ENCODE measurements at regions not wholly inside any gene's neighbourhood (a gene's known extent, or its start where the extent isn't known, plus 50 kb on each side); places are given as distances from the start of the nearest gene placed in this dataset.

DNA sequence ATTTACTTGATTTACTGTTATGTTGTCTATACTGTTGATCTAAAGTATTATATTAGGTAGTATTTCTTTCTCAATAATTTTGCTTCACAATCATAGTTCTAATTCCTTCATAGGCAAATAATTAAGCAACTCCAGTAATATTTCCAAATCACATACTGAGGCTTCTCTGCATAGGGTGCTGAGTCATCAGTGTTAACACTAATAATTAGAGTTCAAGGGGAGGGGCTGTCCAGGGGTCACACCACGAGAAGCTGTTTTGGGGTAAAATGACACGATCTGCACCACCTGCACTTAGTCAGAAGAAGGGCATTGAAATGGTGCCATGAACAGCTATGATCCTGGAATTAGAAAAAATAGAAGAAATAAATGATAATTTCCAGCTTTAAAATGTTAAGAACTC is 1230.9 kb upstream of the SLC10A2 start:
- no peaks in the 10 kb centered on the region for H3K4me1 ChIP-seq (ENCODE audit: insufficient read depth)
- TF ChIP-seq CREB1 (CRISPR knock-in tag; IDR thresholded peaks at IDR 0.05; ENCODE audit: low read depth) (no peak), EZH2 (IDR thresholded peaks at IDR 0.05; ENCODE audit: low read depth, unreplicated experiment) (no peak), ZNF331 (CRISPR knock-in tag; IDR thresholded peaks at IDR 0.05; ENCODE audit: low read depth) (no peak), POLR2AphosphoS5 (IDR thresholded peaks at IDR 0.05; ENCODE audit: low read depth) (no peak), JUNB (IDR thresholded peaks at IDR 0.05; ENCODE audit: unreplicated experiment) (no peak), EZH2phosphoT487 (IDR thresholded peaks at IDR 0.05; ENCODE audit: unreplicated experiment) (no peak), STAT1 (IDR thresholded peaks at IDR 0.05; ENCODE audit: unreplicated experiment) (no peak), NANOG (IDR thresholded peaks at IDR 0.05; ENCODE audit: borderline replicate concordance) (no peak)
- TF ChIP-seq, protein P1, sequence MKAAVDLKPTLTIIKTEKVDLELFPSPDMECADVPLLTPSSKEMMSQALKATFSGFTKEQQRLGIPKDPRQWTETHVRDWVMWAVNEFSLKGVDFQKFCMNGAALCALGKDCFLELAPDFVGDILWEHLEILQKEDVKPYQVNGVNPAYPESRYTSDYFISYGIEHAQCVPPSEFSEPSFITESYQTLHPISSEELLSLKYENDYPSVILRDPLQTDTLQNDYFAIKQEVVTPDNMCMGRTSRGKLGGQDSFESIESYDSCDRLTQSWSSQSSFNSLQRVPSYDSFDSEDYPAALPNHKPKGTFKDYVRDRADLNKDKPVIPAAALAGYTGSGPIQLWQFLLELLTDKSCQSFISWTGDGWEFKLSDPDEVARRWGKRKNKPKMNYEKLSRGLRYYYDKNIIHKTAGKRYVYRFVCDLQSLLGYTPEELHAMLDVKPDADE (IDR thresholded peaks at IDR 0.05): no peak
- TF ChIP-seq, protein P2, sequence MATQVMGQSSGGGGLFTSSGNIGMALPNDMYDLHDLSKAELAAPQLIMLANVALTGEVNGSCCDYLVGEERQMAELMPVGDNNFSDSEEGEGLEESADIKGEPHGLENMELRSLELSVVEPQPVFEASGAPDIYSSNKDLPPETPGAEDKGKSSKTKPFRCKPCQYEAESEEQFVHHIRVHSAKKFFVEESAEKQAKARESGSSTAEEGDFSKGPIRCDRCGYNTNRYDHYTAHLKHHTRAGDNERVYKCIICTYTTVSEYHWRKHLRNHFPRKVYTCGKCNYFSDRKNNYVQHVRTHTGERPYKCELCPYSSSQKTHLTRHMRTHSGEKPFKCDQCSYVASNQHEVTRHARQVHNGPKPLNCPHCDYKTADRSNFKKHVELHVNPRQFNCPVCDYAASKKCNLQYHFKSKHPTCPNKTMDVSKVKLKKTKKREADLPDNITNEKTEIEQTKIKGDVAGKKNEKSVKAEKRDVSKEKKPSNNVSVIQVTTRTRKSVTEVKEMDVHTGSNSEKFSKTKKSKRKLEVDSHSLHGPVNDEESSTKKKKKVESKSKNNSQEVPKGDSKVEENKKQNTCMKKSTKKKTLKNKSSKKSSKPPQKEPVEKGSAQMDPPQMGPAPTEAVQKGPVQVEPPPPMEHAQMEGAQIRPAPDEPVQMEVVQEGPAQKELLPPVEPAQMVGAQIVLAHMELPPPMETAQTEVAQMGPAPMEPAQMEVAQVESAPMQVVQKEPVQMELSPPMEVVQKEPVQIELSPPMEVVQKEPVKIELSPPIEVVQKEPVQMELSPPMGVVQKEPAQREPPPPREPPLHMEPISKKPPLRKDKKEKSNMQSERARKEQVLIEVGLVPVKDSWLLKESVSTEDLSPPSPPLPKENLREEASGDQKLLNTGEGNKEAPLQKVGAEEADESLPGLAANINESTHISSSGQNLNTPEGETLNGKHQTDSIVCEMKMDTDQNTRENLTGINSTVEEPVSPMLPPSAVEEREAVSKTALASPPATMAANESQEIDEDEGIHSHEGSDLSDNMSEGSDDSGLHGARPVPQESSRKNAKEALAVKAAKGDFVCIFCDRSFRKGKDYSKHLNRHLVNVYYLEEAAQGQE (IDR thresholded peaks at IDR 0.05; ENCODE audit: unreplicated experiment): no peak
- TF ChIP-seq, protein P3, sequence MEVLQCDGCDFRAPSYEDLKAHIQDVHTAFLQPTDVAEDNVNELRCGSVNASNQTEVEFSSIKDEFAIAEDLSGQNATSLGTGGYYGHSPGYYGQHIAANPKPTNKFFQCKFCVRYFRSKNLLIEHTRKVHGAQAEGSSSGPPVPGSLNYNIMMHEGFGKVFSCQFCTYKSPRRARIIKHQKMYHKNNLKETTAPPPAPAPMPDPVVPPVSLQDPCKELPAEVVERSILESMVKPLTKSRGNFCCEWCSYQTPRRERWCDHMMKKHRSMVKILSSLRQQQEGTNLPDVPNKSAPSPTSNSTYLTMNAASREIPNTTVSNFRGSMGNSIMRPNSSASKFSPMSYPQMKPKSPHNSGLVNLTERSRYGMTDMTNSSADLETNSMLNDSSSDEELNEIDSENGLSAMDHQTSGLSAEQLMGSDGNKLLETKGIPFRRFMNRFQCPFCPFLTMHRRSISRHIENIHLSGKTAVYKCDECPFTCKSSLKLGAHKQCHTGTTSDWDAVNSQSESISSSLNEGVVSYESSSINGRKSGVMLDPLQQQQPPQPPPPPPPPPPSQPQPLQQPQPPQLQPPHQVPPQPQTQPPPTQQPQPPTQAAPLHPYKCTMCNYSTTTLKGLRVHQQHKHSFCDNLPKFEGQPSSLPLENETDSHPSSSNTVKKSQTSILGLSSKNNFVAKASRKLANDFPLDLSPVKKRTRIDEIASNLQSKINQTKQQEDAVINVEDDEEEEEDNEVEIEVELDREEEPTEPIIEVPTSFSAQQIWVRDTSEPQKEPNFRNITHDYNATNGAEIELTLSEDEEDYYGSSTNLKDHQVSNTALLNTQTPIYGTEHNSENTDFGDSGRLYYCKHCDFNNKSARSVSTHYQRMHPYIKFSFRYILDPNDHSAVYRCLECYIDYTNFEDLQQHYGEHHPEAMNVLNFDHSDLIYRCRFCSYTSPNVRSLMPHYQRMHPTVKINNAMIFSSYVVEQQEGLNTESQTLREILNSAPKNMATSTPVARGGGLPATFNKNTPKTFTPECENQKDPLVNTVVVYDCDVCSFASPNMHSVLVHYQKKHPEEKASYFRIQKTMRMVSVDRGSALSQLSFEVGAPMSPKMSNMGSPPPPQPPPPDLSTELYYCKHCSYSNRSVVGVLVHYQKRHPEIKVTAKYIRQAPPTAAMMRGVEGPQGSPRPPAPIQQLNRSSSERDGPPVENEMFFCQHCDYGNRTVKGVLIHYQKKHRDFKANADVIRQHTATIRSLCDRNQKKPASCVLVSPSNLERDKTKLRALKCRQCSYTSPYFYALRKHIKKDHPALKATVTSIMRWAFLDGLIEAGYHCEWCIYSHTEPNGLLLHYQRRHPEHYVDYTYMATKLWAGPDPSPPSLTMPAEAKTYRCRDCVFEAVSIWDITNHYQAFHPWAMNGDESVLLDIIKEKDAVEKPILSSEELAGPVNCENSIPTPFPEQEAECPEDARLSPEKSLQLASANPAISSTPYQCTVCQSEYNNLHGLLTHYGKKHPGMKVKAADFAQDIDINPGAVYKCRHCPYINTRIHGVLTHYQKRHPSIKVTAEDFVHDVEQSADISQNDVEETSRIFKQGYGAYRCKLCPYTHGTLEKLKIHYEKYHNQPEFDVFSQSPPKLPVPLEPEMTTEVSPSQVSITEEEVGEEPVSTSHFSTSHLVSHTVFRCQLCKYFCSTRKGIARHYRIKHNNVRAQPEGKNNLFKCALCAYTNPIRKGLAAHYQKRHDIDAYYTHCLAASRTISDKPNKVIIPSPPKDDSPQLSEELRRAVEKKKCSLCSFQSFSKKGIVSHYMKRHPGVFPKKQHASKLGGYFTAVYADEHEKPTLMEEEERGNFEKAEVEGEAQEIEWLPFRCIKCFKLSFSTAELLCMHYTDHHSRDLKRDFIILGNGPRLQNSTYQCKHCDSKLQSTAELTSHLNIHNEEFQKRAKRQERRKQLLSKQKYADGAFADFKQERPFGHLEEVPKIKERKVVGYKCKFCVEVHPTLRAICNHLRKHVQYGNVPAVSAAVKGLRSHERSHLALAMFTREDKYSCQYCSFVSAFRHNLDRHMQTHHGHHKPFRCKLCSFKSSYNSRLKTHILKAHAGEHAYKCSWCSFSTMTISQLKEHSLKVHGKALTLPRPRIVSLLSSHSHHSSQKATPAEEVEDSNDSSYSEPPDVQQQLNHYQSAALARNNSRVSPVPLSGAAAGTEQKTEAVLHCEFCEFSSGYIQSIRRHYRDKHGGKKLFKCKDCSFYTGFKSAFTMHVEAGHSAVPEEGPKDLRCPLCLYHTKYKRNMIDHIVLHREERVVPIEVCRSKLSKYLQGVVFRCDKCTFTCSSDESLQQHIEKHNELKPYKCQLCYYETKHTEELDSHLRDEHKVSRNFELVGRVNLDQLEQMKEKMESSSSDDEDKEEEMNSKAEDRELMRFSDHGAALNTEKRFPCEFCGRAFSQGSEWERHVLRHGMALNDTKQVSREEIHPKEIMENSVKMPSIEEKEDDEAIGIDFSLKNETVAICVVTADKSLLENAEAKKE (CRISPR knock-in tag; IDR thresholded peaks at IDR 0.05): no peak
- ATAC-seq (no peak), DNase-seq (ENCODE audit: low spot score) (no peak)
- no peaks in the 10 kb centered on the region for H3K27me3 Mint-ChIP-seq (ENCODE audit: insufficient read depth, low read depth, poor library complexity)
- no peaks in the 10 kb centered on the region for H4K20me1 ChIP-seq (replicated peaks; ENCODE audit: insufficient read depth)
- H3K4me2 ChIP-seq: no peak overlapping the region
- H2AFZ ChIP-seq: no peak overlapping the region
- no peak overlapping the region for H3K27ac Mint-ChIP-seq
- no peaks in the 10 kb centered on the region for H3K9me2 ChIP-seq (ENCODE audit: insufficient read depth)
- no peak overlapping the region for H3K4me3 ChIP-seq
- no peaks in the 10 kb centered on the region for H3K36me3 ChIP-seq (ENCODE audit: insufficient read depth)
- peaks cover under 1% of the 10 kb centered on the region; the same call in 1 of the 3 replicates for H3K4me1 Mint-ChIP-seq
- H3F3A ChIP-seq (replicated peaks; ENCODE audit: low read depth): no peaks in the 10 kb centered on the region
- no peak overlapping the region for H3K27ac ChIP-seq (ENCODE audit: low read depth)
- H3K4me3 Mint-ChIP-seq: no peak overlapping the region
- no peaks in the 10 kb centered on the region for H3K9me3 Mint-ChIP-seq
- H3K27me3 ChIP-seq (ENCODE audit: insufficient read depth): no peaks in the 10 kb centered on the region
- no peaks in the 10 kb centered on the region for H3K36me3 Mint-ChIP-seq (ENCODE audit: low read depth)
- no peaks in the 10 kb centered on the region for H3K79me2 ChIP-seq (replicated peaks; ENCODE audit: insufficient read depth)

All from GM23338 (cell line).